ENCODE measurements at regions not wholly inside any gene's neighbourhood (a gene's known extent, or its start where the extent isn't known, plus 50 kb on each side); places are given as distances from the start of the nearest gene placed in this dataset.

DNA sequence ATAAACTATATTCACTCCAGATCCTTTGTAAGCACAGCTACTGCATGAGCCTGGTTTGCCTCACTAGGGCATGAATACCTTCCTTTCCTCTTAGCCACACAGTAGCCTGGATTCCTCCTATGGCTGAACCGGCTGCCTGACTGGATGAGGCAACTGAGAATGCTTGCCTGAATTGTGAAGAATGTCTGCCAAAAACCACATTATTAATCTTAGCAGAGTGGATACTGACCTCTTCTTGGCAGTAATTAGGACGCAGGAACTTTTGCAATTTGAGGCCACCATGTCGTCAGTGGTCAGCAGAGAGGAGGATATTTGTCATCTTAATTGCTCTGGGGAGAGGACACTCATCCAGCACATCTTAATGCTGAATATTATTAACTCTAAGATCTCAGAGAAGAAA is 651.8 kb upstream of the GOT2 start:
- H3K36me3 Mint-ChIP-seq (ENCODE audit: low read depth), result no peaks in the 10 kb centered on the region
- CTCF ChIA-PET, result no interaction called here
- no peaks in the 10 kb centered on the region for H3K27me3 Mint-ChIP-seq (ENCODE audit: low read depth)
- no peaks in the 10 kb centered on the region for H3K4me1 Mint-ChIP-seq (ENCODE audit: low read depth)
- H3K4me3 Mint-ChIP-seq, result no peak overlapping the region
- no peaks in the 10 kb centered on the region for H3K9me3 Mint-ChIP-seq
- DNase-seq, result no peak
- intact Hi-C loops (cut with micrococcal nuclease), result no loop called here
- H3K27ac Mint-ChIP-seq, result no peak overlapping the region

DNA sequence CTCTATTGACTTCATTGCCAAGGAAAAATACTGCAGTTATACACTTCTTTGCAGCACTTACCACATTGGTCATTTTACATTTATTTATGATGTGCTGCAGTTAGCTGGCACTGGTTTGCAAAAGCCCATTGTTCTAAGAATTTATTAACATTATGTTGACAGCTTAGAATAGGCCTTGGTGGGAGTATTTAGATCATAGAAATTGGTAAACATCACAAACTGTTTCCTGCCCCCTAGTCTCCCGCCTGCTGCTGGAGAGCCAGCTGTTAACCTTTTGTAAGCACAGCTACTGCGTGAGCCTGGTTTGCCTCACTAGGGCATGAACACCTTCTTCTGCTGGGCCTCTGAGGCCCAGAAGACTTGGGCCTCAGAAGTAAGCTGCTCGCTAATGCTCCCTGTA is 651.4 kb upstream of the GOT2 start:
- intact Hi-C loops (cut with micrococcal nuclease), result no loop called here
- CTCF ChIA-PET, result no interaction called here

DNA sequence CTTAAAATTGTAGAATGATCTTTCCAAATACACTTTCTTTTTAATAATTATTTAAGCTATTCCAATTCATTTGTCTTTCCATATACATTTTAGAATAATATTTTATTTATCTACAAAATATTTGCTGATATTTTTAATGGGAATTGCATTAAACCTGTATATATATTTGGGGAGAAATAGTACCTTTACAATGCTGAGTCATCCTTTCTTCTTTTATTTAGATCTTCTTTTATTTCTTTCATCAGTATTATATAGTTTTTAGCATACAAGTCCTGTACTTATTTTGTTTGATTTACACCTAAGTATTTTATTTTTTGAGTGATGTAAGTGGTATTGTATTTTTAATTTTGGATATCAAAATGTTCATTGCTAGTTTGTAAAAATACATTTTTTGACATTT is 639.5 kb upstream of the GOT2 start:
- Mint-ChIP-seq H3K36me3 (ENCODE audit: low read depth) (no peaks in the 10 kb centered on the region), H3K9me3 (no peaks in the 10 kb centered on the region), H3K4me1 (ENCODE audit: low read depth) (no peaks in the 10 kb centered on the region), H3K27me3 (ENCODE audit: low read depth) (peaks cover 10% of the 10 kb centered on the region), H3K27ac (no peak overlapping the region), H3K4me3 (no peak overlapping the region)
- CTCF ChIA-PET, result no interaction called here
- no peak for DNase-seq
- intact Hi-C loops (cut with micrococcal nuclease), result no loop called here

More for the DNA sequence above, 651.4 kb upstream of the GOT2 start:
- DNase-seq, result no peak
- H3K36me3 Mint-ChIP-seq (ENCODE audit: low read depth), result no peaks in the 10 kb centered on the region
- H3K9me3 Mint-ChIP-seq, result no peaks in the 10 kb centered on the region
- no peaks in the 10 kb centered on the region for H3K27me3 Mint-ChIP-seq (ENCODE audit: low read depth)
- H3K4me1 Mint-ChIP-seq (ENCODE audit: low read depth), result no peaks in the 10 kb centered on the region
- no peak overlapping the region for H3K27ac Mint-ChIP-seq
- H3K4me3 Mint-ChIP-seq, result no peak overlapping the region

DNA sequence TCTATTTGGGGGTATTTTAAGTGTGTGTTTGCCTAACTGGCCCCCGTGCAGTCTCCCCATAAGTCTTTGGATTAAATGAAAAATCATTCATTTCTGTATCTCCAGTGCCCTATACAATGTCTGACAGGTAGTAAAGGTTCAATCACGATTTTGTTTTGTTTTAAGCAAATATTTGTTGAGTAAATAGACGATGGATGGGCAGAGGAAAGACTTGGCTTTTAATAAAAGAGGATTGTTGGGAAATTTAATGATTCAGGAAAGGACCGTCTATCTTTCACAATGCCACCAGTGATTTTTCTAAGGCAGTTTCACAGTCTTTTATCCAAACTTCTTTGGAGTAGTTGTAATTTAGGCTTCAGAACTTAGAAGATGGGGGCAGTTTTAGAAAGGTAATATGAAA is 636.6 kb upstream of the GOT2 start:
- Mint-ChIP-seq H3K27ac (no peak overlapping the region), H3K4me3 (no peak overlapping the region), H3K4me1 (ENCODE audit: low read depth) (no peaks in the 10 kb centered on the region), H3K36me3 (ENCODE audit: low read depth) (no peaks in the 10 kb centered on the region), H3K27me3 (ENCODE audit: low read depth) (no peaks in the 10 kb centered on the region), H3K9me3 (no peaks in the 10 kb centered on the region)
- CTCF ChIA-PET, result no interaction called here
- intact Hi-C loops (cut with micrococcal nuclease), result no loop called here
- no peak for DNase-seq

DNA sequence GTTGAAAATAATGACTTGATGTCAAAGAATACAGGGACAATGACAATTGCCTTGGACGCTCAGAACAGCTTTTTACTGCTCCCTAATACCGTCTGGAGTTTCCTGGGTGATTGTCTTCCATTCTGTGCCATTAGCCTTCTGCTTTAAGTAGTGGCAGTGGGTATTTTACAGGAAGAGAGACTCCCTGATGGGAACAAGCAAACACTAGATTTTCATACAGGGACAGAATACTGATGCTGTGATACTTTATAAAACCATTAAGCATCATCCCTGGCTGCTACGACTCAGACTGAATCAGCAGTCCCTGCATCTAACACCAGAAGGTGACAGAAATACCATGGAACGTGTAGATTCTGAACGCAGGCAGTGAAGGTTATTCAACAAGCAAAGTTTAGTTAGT is 635.4 kb upstream of the GOT2 start:
- intact Hi-C loops (cut with micrococcal nuclease), result no loop called here
- no peak overlapping the region for H3K27ac Mint-ChIP-seq
- H3K27me3 Mint-ChIP-seq (ENCODE audit: low read depth), result no peaks in the 10 kb centered on the region
- no peaks in the 10 kb centered on the region for H3K4me1 Mint-ChIP-seq (ENCODE audit: low read depth)
- H3K4me3 Mint-ChIP-seq, result no peak overlapping the region
- H3K9me3 Mint-ChIP-seq, result no peaks in the 10 kb centered on the region
- CTCF ChIA-PET, result interaction anchor here (0.6 kb wide), 1 partner anchor 18 kb away, joined by 3 read pairs; no protein-coding TSS in a partner anchor
- DNase-seq, result no peak
- no peaks in the 10 kb centered on the region for H3K36me3 Mint-ChIP-seq (ENCODE audit: low read depth)

DNA sequence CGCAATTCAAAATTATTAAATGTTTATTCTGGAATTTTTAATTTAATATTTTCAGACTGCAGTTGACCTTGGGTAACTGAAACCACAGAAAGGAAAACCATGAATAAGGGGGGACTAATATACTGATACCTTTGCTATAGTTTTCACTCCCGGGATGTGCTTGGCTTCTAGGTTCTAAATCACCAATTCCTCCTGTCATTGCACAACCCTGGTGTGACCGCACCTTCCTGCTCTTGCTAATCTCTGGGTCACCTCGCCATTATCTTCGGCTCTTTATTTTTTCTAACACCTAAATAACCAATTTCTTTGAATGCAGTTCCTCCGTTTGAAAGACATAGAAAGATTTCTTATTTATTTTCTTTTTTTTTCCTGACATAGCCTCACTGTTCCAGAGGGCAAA is 634.5 kb upstream of the GOT2 start:
- DNase-seq, result no peak
- H3K27ac Mint-ChIP-seq, result no peak overlapping the region
- intact Hi-C loops (cut with micrococcal nuclease), result no loop called here
- no peaks in the 10 kb centered on the region for H3K9me3 Mint-ChIP-seq
- CTCF ChIA-PET, result no interaction called here
- H3K4me3 Mint-ChIP-seq, result no peak overlapping the region
- H3K4me1 Mint-ChIP-seq (ENCODE audit: low read depth), result no peaks in the 10 kb centered on the region
- no peaks in the 10 kb centered on the region for H3K27me3 Mint-ChIP-seq (ENCODE audit: low read depth)
- no peaks in the 10 kb centered on the region for H3K36me3 Mint-ChIP-seq (ENCODE audit: low read depth)

DNA sequence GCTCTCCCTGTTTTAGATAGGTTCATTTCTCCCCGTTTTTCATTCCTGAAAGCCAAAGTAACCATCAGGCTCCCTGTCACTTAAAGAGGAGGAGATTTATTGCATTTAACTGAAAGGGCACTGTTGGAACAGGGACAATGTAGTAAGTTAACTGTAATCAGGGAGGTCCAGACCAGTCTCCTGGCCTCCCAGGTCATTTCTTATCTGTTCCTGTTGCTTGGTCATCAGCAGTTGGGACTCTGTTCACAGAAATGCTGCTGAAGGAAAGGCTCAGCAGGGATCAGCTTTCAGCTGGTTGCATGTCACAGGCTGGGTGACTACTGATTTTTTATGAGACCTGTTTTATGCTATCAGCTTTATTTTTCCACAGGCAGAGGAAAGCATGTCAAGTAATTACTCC is 622.6 kb upstream of the GOT2 start:
- intact Hi-C loops (cut with micrococcal nuclease), result no loop called here
- Mint-ChIP-seq H3K27me3 (ENCODE audit: low read depth) (no peaks in the 10 kb centered on the region), H3K4me1 (ENCODE audit: low read depth) (no peaks in the 10 kb centered on the region), H3K27ac (no peak overlapping the region), H3K9me3 (no peaks in the 10 kb centered on the region), H3K4me3 (no peak overlapping the region), H3K36me3 (ENCODE audit: low read depth) (no peaks in the 10 kb centered on the region)
- CTCF ChIA-PET, result no interaction called here
- DNase-seq, result no peak

DNA sequence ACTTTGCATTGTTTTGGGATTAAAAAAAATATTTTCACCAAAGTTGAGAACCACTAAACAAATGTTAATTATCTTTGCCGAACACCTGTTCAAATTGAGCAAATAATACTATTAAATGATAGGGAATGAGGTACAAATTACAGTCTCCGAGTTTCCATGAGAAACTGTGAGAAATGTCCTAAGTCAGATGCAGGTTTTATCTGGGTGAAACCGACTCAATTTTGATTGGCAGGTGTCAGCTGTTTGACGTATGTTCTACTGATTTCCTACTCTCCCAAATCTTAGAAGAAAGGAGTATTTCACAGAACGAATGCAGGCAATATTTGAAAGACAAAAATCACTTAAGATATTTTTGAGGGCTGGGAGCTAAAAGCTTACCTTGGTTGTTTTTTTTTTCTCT is 622.0 kb upstream of the GOT2 start:
- H3K27ac Mint-ChIP-seq, result no peak overlapping the region
- no peaks in the 10 kb centered on the region for H3K36me3 Mint-ChIP-seq (ENCODE audit: low read depth)
- no peaks in the 10 kb centered on the region for H3K9me3 Mint-ChIP-seq
- no peak overlapping the region for H3K4me3 Mint-ChIP-seq
- H3K27me3 Mint-ChIP-seq (ENCODE audit: low read depth), result no peaks in the 10 kb centered on the region
- no peak for DNase-seq
- CTCF ChIA-PET, result no interaction called here
- H3K4me1 Mint-ChIP-seq (ENCODE audit: low read depth), result no peaks in the 10 kb centered on the region
- intact Hi-C loops (cut with micrococcal nuclease), result no loop called here

DNA sequence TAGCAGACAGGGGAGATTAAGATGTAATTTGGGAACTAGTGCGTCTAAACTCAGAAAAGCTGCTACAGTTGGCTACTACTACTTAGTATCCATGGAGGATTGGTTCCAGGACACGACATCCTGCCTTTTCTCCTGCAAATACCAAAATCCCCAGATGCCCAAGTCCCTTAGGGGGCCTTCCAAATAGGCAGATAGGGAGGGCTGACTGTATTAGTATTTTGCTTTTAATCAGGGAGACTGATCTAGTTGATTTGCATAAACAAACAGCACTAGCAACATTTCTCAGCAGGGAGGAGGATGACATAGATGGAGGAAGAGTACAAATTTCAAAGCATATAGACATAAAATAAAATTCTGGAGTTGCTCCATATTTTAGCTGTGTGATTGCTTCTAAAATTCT is 621.6 kb upstream of the GOT2 start:
- intact Hi-C loops (cut with micrococcal nuclease), result no loop called here
- CTCF ChIA-PET, result no interaction called here
- Mint-ChIP-seq H3K27me3 (ENCODE audit: low read depth) (no peaks in the 10 kb centered on the region), H3K4me1 (ENCODE audit: low read depth) (no peaks in the 10 kb centered on the region), H3K9me3 (no peaks in the 10 kb centered on the region), H3K4me3 (no peak overlapping the region), H3K36me3 (ENCODE audit: low read depth) (no peaks in the 10 kb centered on the region), H3K27ac (no peak overlapping the region)
- no peak for DNase-seq

DNA sequence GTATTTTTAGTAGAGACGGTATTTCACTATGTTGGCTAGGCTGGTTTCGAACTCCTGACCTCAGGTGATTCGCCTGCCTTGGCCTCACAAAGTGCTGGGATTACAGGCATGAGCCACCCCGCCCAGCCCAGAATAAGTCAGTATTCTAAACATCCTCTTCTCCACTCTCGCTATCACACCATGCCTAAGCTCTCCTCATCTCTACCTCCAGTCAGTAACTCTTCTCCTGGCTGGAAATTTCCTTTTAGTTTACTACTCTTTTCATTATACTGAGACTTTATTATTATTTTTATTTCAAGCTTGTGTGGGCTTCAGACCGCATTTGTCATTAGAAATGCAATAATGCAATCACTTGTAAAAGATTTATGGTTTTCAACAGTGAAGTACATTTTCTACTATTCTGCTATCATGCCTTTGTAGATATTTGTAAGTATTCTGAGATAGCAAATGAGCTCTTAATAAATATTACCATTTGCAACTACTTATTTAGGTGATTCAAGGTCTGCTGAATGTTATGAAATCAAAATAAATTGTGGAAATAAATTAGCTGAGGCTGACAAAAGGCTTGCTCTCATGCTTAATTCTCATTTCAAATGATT is 617.3 kb upstream of the GOT2 start:
- no peak for DNase-seq
- CTCF ChIA-PET, result interaction anchor here (0.6 kb wide), 1 partner anchor 18 kb away, joined by 3 read pairs; no protein-coding TSS in a partner anchor
- Mint-ChIP-seq H3K4me1 (ENCODE audit: low read depth) (no peaks in the 10 kb centered on the region), H3K27me3 (ENCODE audit: low read depth) (no peaks in the 10 kb centered on the region), H3K4me3 (no peak overlapping the region), H3K9me3 (no peaks in the 10 kb centered on the region), H3K27ac (no peak overlapping the region), H3K36me3 (ENCODE audit: low read depth) (no peaks in the 10 kb centered on the region)
- intact Hi-C loops (cut with micrococcal nuclease), result no loop called here

DNA sequence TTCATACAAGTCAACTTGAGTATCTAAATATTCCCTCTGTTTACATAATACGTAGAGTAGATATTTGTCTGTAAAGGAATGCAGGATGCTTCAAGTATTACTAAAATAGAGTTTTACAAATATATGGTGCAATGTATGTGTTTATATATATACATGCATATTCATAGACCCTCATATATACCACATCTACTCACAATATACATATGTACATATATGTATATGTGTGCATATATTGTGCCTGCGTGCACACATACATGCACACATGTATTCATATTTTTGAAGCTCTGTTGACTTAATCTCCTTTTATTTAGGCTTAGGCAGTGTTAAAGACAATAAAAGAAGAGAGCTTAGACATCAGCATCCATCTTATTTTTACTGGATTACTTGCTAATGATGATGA is 616.6 kb upstream of the GOT2 start:
- no peaks in the 10 kb centered on the region for H3K36me3 Mint-ChIP-seq (ENCODE audit: low read depth)
- H3K4me3 Mint-ChIP-seq, result no peak overlapping the region
- H3K27ac Mint-ChIP-seq, result no peak overlapping the region
- H3K9me3 Mint-ChIP-seq, result no peaks in the 10 kb centered on the region
- CTCF ChIA-PET, result no interaction called here
- no peak for DNase-seq
- no peaks in the 10 kb centered on the region for H3K27me3 Mint-ChIP-seq (ENCODE audit: low read depth)
- intact Hi-C loops (cut with micrococcal nuclease), result no loop called here
- H3K4me1 Mint-ChIP-seq (ENCODE audit: low read depth), result no peaks in the 10 kb centered on the region

DNA sequence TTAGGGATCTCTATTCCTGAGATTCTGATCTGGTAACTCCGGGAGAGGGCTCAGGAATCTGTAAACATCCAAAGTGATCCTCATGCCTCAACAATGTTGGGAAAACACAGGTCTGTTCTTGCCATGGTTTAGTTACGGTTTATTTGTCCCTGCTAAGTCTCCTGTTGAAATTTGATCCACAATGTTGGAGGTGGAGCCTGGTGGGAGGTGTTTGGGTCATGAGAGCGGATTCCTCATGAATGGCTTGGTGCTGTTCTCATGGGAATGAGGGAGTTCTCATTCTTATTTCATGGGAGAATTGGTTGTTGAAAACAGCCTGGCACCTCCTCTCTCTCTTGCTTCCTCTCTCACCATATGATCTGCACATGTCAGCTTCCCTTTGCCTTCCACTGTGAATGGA is 608.6 kb upstream of the GOT2 start:
- intact Hi-C loops (cut with micrococcal nuclease), result no loop called here
- no peaks in the 10 kb centered on the region for H3K9me3 Mint-ChIP-seq
- no peak overlapping the region for H3K4me3 Mint-ChIP-seq
- CTCF ChIA-PET, result no interaction called here
- no peak overlapping the region for H3K27ac Mint-ChIP-seq
- H3K4me1 Mint-ChIP-seq (ENCODE audit: low read depth), result no peaks in the 10 kb centered on the region
- DNase-seq, result no peak
- peaks cover 7% of the 10 kb centered on the region for H3K27me3 Mint-ChIP-seq (ENCODE audit: low read depth)
- H3K36me3 Mint-ChIP-seq (ENCODE audit: low read depth), result no peaks in the 10 kb centered on the region

DNA sequence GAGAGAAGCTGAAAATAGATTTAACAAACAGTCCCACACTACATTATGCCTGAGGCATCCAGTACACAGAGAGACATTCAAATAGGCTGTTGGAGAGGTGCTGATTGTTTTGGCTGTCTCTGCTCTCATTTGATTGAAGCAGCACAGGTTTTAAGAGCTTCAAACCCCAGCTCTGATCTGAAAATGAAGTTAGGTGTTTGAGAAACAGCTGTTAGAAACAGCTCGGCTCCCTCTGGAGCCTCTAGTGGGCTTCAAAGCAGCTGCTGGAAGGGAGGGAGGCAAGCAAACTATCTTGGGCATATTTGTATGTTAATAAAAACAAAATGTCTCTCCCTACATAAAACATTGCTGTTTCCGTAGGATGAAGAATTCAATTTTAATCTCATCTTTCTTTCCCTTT is 607.3 kb upstream of the GOT2 start:
- Mint-ChIP-seq H3K27me3 (ENCODE audit: low read depth) (peaks cover 7% of the 10 kb centered on the region), H3K9me3 (no peaks in the 10 kb centered on the region), H3K4me1 (ENCODE audit: low read depth) (no peaks in the 10 kb centered on the region), H3K36me3 (ENCODE audit: low read depth) (no peaks in the 10 kb centered on the region), H3K4me3 (no peak overlapping the region), H3K27ac (no peak overlapping the region)
- DNase-seq, result no peak
- CTCF ChIA-PET, result no interaction called here
- intact Hi-C loops (cut with micrococcal nuclease), result no loop called here

DNA sequence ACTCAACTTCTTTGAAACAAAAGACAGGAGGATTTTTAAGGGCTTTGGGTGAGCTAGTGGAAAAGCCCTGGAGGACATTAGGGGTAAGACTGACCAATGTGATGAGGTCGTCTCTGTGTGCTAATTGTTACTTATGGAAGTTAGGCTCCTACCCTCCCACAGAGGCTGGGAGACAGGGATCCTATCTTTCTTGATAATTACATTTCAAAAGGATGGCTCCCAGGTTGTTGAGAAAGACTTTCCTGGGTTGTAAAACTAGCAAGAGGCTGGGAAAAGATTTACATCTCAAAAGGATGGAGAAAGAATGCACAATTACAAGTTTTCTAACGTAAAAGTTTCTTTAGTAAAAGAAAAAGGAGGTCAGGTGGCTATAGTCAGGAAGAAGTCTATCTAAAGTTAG is 605.8 kb upstream of the GOT2 start:
- H3K36me3 Mint-ChIP-seq (ENCODE audit: low read depth), result no peaks in the 10 kb centered on the region

More for the DNA sequence above, 605.8 kb upstream of the GOT2 start:
- no peak for DNase-seq
- H3K4me3 Mint-ChIP-seq, result no peak overlapping the region
- peaks cover 7% of the 10 kb centered on the region for H3K27me3 Mint-ChIP-seq (ENCODE audit: low read depth)
- H3K27ac Mint-ChIP-seq, result no peak overlapping the region
- no peaks in the 10 kb centered on the region for H3K4me1 Mint-ChIP-seq (ENCODE audit: low read depth)
- CTCF ChIA-PET, result no interaction called here
- no peaks in the 10 kb centered on the region for H3K9me3 Mint-ChIP-seq
- intact Hi-C loops (cut with micrococcal nuclease), result no loop called here
